Gastroesophageal sphincter (tissue), 3 donors: ENCODE measurements at regions not wholly inside any gene's neighbourhood (a gene's known extent, or its start where the extent isn't known, plus 50 kb on each side); places are given as distances from the start of the nearest gene placed in this dataset.

ENCODE experiments used
- EP300 ChIP-seq: sonication (generic); formaldehyde crosslinking; IDR thresholded peaks from one replicate; pipeline ENCODE4 v1.6.1; 2017; ENCODE audit warnings: antibody characterized with exemption, mild to moderate bottlenecking
- POLR2A ChIP-seq, 2 donors: fragments of 450-650 bp; IDR thresholded peaks; one replicate each; pipeline ENCODE4 v1.6.1; 2017; ENCODE audit warnings: antibody characterized with exemption in 2 of 2, mild to moderate bottlenecking in 2 of 2, moderate library complexity in 1 of 2
- TF ChIP-seq, protein P1 (sequence below), 4 experiments: fragments of 200-600 bp in 2 of 4; fragments of 450-650 bp in 2 of 4; sonication (generic) in 1 of 4; IDR thresholded peaks; one replicate each; pipeline ENCODE4 v1.5.1; 2017 to 2019; ENCODE audit warnings: antibody characterized with exemption in 4 of 4, mild to moderate bottlenecking in 2 of 4, moderate library complexity in 2 of 4

DNA sequence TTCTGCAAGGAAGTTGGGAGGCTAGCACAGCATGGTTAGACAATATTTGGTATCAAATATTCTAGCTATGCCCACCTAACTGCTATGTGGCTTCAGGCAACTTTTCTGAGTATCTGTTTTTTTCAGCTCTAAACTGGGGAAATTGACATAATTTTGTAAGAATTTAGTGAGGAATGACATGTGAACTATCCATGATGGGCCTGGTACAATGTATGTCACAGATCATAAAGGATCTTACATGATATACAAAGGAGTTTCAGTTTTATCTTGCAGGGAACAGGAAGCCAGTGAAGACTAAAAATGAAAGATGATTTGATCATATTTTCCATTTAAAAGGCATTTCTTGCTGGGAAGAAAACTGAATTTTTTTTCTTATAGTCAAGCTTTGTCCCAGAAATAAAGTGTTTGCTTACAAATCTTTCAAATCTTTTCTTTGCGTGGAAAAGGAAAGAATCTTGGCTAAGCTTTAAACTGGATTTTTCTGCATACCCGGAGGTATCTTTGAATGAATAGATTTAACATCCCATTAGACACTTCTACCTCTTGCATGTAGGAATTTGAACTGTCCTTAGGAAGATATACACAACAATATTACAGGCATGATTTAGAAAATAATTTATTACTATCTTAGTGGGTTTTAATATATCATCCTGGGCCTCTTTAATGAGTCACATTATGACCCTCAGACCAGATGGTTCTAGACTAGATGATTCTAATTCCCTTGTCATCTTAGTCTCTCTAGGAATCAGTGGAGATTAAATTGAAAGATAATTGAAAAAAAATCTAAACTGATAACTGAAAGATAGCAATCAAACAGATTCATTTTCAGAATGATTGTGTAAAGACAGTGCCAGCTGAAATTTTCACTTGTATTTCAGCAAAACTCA, 436.0 kb upstream of the THBS1 start:
- TF ChIP-seq EP300 (no peak), POLR2A (IDR thresholded peaks at IDR 0.05) (no peak)
- TF ChIP-seq, protein P1, sequence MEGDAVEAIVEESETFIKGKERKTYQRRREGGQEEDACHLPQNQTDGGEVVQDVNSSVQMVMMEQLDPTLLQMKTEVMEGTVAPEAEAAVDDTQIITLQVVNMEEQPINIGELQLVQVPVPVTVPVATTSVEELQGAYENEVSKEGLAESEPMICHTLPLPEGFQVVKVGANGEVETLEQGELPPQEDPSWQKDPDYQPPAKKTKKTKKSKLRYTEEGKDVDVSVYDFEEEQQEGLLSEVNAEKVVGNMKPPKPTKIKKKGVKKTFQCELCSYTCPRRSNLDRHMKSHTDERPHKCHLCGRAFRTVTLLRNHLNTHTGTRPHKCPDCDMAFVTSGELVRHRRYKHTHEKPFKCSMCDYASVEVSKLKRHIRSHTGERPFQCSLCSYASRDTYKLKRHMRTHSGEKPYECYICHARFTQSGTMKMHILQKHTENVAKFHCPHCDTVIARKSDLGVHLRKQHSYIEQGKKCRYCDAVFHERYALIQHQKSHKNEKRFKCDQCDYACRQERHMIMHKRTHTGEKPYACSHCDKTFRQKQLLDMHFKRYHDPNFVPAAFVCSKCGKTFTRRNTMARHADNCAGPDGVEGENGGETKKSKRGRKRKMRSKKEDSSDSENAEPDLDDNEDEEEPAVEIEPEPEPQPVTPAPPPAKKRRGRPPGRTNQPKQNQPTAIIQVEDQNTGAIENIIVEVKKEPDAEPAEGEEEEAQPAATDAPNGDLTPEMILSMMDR (IDR thresholded peaks at IDR 0.05), result no peak
